Kidney (tissue), 13 donors: ENCODE measurements at regions not wholly inside any gene's neighbourhood (a gene's known extent, or its start where the extent isn't known, plus 50 kb on each side); places are given as distances from the start of the nearest gene placed in this dataset.

Experiments
- DNase-seq, 5 donors: peaks; one replicate each; pipeline ENCODE4 v3.0.0-alpha.2; 2013 to 2020
- FAIRE-seq: peaks from 2 replicates; lab custom pipeline; 2012; peaks lifted over from hg19 to GRCh38; lab: Jason Lieb, UNC
- H3K27ac ChIP-seq, 2 donors: one replicate each; pipeline ENCODE4 v1.7.0; 2013; ENCODE audit warnings: low read depth in 2 of 2, low read length in 2 of 2, inconsistent platforms in 1 of 2
- H3K27me3 ChIP-seq: one replicate; pipeline ENCODE4 v1.7.1; 2013; ENCODE audit warnings: low read length, inconsistent platforms; ENCODE audit not compliant: control insufficient read depth, insufficient read depth
- H3K36me3 ChIP-seq, 3 donors: one replicate each; pipeline versions ENCODE4 v1.7.0 to v1.7.1; 2013; ENCODE audit warnings: low read length in 3 of 3, control low read depth in 1 of 3, inconsistent platforms in 1 of 3; ENCODE audit not compliant: insufficient read depth in 3 of 3, control insufficient read depth in 2 of 3
- H3K4me1 ChIP-seq, 3 donors: one replicate each; pipeline versions ENCODE4 v1.7.0 to v1.7.1; 2013; ENCODE audit warnings: low read length in 3 of 3, inconsistent platforms in 1 of 3, low read depth in 1 of 3; ENCODE audit not compliant: control insufficient read depth in 2 of 3, insufficient read depth in 2 of 3
- H3K4me3 ChIP-seq, 3 donors: one replicate each; pipeline versions ENCODE4 v1.7.0 to v1.8.1; 2013; ENCODE audit warnings: low read length in 3 of 3, control low read depth in 1 of 3, inconsistent platforms in 1 of 3
- H3K9ac ChIP-seq, 3 donors: one replicate each; pipeline versions ENCODE4 v1.7.0 to v1.7.1; 2013; ENCODE audit warnings: low read length in 3 of 3, control low read depth in 1 of 3, inconsistent platforms in 1 of 3
- H3K9me3 ChIP-seq, 3 donors: one replicate each; pipeline versions ENCODE4 v1.7.0 to v1.7.1; 2013; ENCODE audit warnings: low read length in 3 of 3, control low read depth in 1 of 3, inconsistent platforms in 1 of 3; ENCODE audit not compliant: control insufficient read depth in 2 of 3, insufficient read depth in 1 of 3
- CTCF ChIP-seq: IDR thresholded peaks from 3 replicates; pipeline ENCODE4 v1.5.1; 2012; ENCODE audit warnings: mild to moderate bottlenecking, moderate library complexity, borderline replicate concordance; ENCODE audit not compliant: insufficient read depth; ENCODE audit errors: extremely low read depth
- intact Hi-C: fragments of 100-400 bp; cut with DNase I; formaldehyde crosslinking; loops from one replicate; pipeline ENCODE4 v1.11.1; 2022
- donor health status: control.
- donor health status: control.
- donor health status: control.
- donor health status: control.
- donor health status: control.
- donor health status: DM: yes; HTN: yes; CAD: no.
- donor health status: Normal renal cell carcinoma (clear cell type).

- FAIRE-seq: no peak
- no peak for DNase-seq
These were observed 314.1 kb downstream of the CYRIA start for GRCh38 chr2:16351541-16351940.

GRCh38 chr2:16351137-16351536, 314.5 kb downstream of the CYRIA start:
- Histone ChIP-seq H3K27ac (no peak overlapping the region), H3K9me3 (peaks cover 0 to 6% (median 2%) of the 10 kb centered on the region in 3 donors), H3K27me3 (no peaks in the 10 kb centered on the region), H3K9ac (no peak overlapping the region), H3K4me1 (no peaks in the 10 kb centered on the region), H3K36me3 (no peaks in the 10 kb centered on the region), H3K4me3 (no peak overlapping the region)
- FAIRE-seq (no peak), DNase-seq (no peak)
- no peak for TF ChIP-seq CTCF
- intact Hi-C loops: no loop called here

More at GRCh38 chr2:16351541-16351940, 314.1 kb downstream of the CYRIA start:
- no peaks in the 10 kb centered on the region for H3K36me3 ChIP-seq
- TF ChIP-seq CTCF: no peak
- intact Hi-C loops: no loop called here
- no peak overlapping the region for H3K4me3 ChIP-seq
- no peak overlapping the region for H3K27ac ChIP-seq
- no peak overlapping the region for H3K9ac ChIP-seq
- no peaks in the 10 kb centered on the region for H3K4me1 ChIP-seq
- H3K27me3 ChIP-seq: no peaks in the 10 kb centered on the region
- H3K9me3 ChIP-seq: peaks cover 0 to 6% (median 2%) of the 10 kb centered on the region in 3 donors

DNA sequence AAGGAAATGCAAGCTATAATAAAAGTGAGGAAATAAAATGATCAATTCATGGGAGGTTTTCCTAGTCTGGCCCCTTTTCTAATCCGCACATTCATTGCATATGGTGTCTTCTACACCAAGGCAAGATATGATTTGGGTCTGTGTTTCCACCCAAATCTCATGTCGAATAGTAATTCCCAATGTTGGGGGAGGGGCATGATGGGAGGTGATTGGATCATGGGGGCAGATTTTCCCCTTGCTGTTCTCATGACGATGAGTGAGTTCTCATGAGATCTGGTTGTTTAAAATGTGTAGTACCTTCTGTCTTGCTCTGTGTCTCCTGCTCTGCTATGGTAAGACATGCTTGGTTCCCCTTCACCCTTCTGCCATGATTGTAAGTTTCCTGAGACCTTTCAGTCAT, 315.4 kb downstream of the CYRIA start:
- Histone ChIP-seq H3K9me3 (peaks cover 0 to 6% (median 2%) of the 10 kb centered on the region in 3 donors), H3K27ac (no peak overlapping the region), H3K4me3 (no peak overlapping the region), H3K4me1 (no peaks in the 10 kb centered on the region), H3K27me3 (no peaks in the 10 kb centered on the region), H3K36me3 (no peaks in the 10 kb centered on the region), H3K9ac (no peak overlapping the region)
- FAIRE-seq (no peak), DNase-seq (no peak)
- intact Hi-C loops: no loop called here
- TF ChIP-seq CTCF: no peak

GRCh38 chr2:16349811-16350210, 315.8 kb downstream of the CYRIA start:
- FAIRE-seq: no peak
- intact Hi-C loops: no loop called here
- H3K27me3 ChIP-seq: no peaks in the 10 kb centered on the region
- no peak overlapping the region for H3K27ac ChIP-seq
- no peak overlapping the region for H3K4me3 ChIP-seq
- no peaks in the 10 kb centered on the region for H3K36me3 ChIP-seq
- no peak overlapping the region for H3K9ac ChIP-seq
- peaks cover 0 to 6% (median 2%) of the 10 kb centered on the region in 3 donors for H3K9me3 ChIP-seq
- no peak for TF ChIP-seq CTCF
- DNase-seq: no peak
- no peaks in the 10 kb centered on the region for H3K4me1 ChIP-seq
